ENCODE measurements at regions not wholly inside any gene's neighbourhood (a gene's known extent, or its start where the extent isn't known, plus 50 kb on each side); places are given as distances from the start of the nearest gene placed in this dataset.

- no peak overlapping the region for H2AK5ac ChIP-seq (ENCODE audit: low read length)
- H3K9me3 ChIP-seq (ENCODE audit: insufficient read depth, low read depth, low read length), result no peaks in the 10 kb centered on the region
- no peak overlapping the region for H3K23ac ChIP-seq (ENCODE audit: low read length)
- H3K27ac ChIP-seq (ENCODE audit: low read depth, low read length), result no peak overlapping the region
- no peak overlapping the region for H4K91ac ChIP-seq (ENCODE audit: low read depth, low read length)
- peaks cover 0 to 2% of the 10 kb centered on the region in 2 experiments for H3K36me3 ChIP-seq (ENCODE audit: control insufficient read depth in 1 of 2, insufficient read depth in 2 of 2, low read length in 2 of 2)
- H4K12ac ChIP-seq (ENCODE audit: low read depth, low read length), result no peak overlapping the region
- H3K4me1 ChIP-seq (ENCODE audit: control insufficient read depth in 1 of 2, insufficient read depth in 2 of 2, low read length in 2 of 2), result no peaks in the 10 kb centered on the region
- no peak overlapping the region for H2BK12ac ChIP-seq (ENCODE audit: low read length)
- no peaks in the 10 kb centered on the region for H3K79me1 ChIP-seq (ENCODE audit: low read length)
- no peak overlapping the region for H2AFZ ChIP-seq (ENCODE audit: insufficient read depth, low read length, poor library complexity)
- H4K8ac ChIP-seq (ENCODE audit: low read depth, low read length), result no peak overlapping the region
- no peak overlapping the region for H3K4ac ChIP-seq (ENCODE audit: low read depth, low read length)
- no peak overlapping the region for H3K4me2 ChIP-seq (ENCODE audit: low read length)
- H3K79me2 ChIP-seq (ENCODE audit: control insufficient read depth, insufficient read depth, low read length, poor library complexity), result no peaks in the 10 kb centered on the region
- no peaks in the 10 kb centered on the region for H3K27me3 ChIP-seq (ENCODE audit: insufficient read depth, low read length)
- no CpG with 5 or more reads among the region's 1 CpG for WGBS (ENCODE audit: extremely low coverage, insufficient coverage, insufficient read length)
- no peak for DNase-seq
- H2BK120ac ChIP-seq (ENCODE audit: insufficient read depth, low read length, poor library complexity), result no peak overlapping the region
- no peak overlapping the region for H3K18ac ChIP-seq (ENCODE audit: low read length)
- H2BK5ac ChIP-seq (ENCODE audit: low read depth, low read length, poor library complexity), result no peak overlapping the region
- no peak overlapping the region for H3K9ac ChIP-seq (ENCODE audit: low read length)
- no peak overlapping the region for H3K4me3 ChIP-seq (ENCODE audit: low read depth, low read length)
- no peak overlapping the region for H3K14ac ChIP-seq (ENCODE audit: low read length)
Measured at GRCh38 chr14:82854901-82855300, 1321.2 kb upstream of the SEL1L start.

DNA sequence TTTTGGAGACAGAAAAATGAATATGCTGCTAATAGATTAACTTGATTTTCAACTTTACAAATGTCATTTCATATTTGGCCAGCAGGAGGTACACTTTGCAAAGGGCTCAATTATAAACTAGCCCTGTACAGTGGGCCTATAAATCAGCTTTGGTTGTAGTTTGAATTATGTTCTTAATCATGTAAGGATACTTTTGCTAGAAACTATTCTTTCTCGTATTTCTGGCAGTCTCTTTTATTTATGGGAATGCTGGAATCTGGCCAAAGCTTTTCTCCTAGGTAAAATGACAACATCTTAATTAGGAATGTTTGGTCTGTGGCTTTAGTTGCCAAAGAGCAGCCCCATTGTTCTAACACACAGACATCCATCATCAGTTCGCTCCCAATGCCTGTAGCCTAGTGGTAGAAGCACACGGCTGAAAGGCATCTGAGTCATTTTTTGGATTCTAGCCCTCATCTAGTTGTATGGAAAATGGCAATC, 1322.3 kb upstream of the SEL1L start:
- no CpG with 5 or more reads among the region's 3 CpGs for WGBS (ENCODE audit: extremely low coverage, insufficient coverage, insufficient read length)
- H3K9me3 ChIP-seq (ENCODE audit: insufficient read depth, low read depth, low read length), result no peaks in the 10 kb centered on the region
- H4K91ac ChIP-seq (ENCODE audit: low read depth, low read length), result no peak overlapping the region
- H2AK5ac ChIP-seq (ENCODE audit: low read length), result no peak overlapping the region
- no peak overlapping the region for H3K14ac ChIP-seq (ENCODE audit: low read length)
- peak in 1 of 2 donors; percentile 7 for DNase-seq
- no peak overlapping the region for H3K9ac ChIP-seq (ENCODE audit: low read length)
- H3K4me2 ChIP-seq (ENCODE audit: low read length), result no peak overlapping the region
- H2AFZ ChIP-seq (ENCODE audit: insufficient read depth, low read length, poor library complexity), result no peak overlapping the region
- peaks cover 0 to 2% of the 10 kb centered on the region in 2 experiments for H3K36me3 ChIP-seq (ENCODE audit: control insufficient read depth in 1 of 2, insufficient read depth in 2 of 2, low read length in 2 of 2)
- H3K27ac ChIP-seq (ENCODE audit: low read depth, low read length), result no peak overlapping the region
- no peak overlapping the region for H3K4me3 ChIP-seq (ENCODE audit: low read depth, low read length)
- H4K12ac ChIP-seq (ENCODE audit: low read depth, low read length), result no peak overlapping the region
- H2BK12ac ChIP-seq (ENCODE audit: low read length), result no peak overlapping the region
- H3K79me2 ChIP-seq (ENCODE audit: control insufficient read depth, insufficient read depth, low read length, poor library complexity), result no peaks in the 10 kb centered on the region
- H2BK5ac ChIP-seq (ENCODE audit: low read depth, low read length, poor library complexity), result no peak overlapping the region
- no peaks in the 10 kb centered on the region for H3K27me3 ChIP-seq (ENCODE audit: insufficient read depth, low read length)
- no peak overlapping the region for H2BK120ac ChIP-seq (ENCODE audit: insufficient read depth, low read length, poor library complexity)
- no peak overlapping the region for H4K8ac ChIP-seq (ENCODE audit: low read depth, low read length)
- no peak overlapping the region for H3K18ac ChIP-seq (ENCODE audit: low read length)
- no peaks in the 10 kb centered on the region for H3K79me1 ChIP-seq (ENCODE audit: low read length)
- H3K4ac ChIP-seq (ENCODE audit: low read depth, low read length), result no peak overlapping the region
- no peak overlapping the region for H3K23ac ChIP-seq (ENCODE audit: low read length)
- no peaks in the 10 kb centered on the region for H3K4me1 ChIP-seq (ENCODE audit: control insufficient read depth in 1 of 2, insufficient read depth in 2 of 2, low read length in 2 of 2)

DNA sequence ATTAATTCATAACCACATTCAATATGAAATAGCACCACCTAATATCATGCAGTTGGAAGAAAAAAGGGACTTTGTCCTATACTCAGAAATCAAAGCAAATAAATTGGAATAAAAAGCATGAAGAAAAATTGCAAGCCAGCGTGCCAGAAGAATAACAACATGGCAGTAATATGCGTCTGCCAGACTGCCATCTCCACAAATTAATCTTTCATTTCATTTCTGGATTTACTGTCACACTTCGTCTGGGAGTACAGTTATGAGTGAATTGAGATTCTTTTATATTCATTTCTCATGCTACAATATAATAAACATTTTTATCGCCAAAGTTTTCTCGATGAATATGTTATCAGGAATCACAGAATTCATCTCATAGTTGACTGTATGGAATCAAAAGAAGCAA, 1327.7 kb upstream of the SEL1L start:
- Histone ChIP-seq H2AFZ (ENCODE audit: insufficient read depth, low read length, poor library complexity) (no peak overlapping the region), H2BK5ac (ENCODE audit: low read depth, low read length, poor library complexity) (no peak overlapping the region), H3K79me2 (ENCODE audit: control insufficient read depth, insufficient read depth, low read length, poor library complexity) (no peaks in the 10 kb centered on the region), H2AK5ac (ENCODE audit: low read length) (no peak overlapping the region), H2BK12ac (ENCODE audit: low read length) (no peak overlapping the region), H4K12ac (ENCODE audit: low read depth, low read length) (no peak overlapping the region), H4K91ac (ENCODE audit: low read depth, low read length) (no peak overlapping the region), H3K27me3 (ENCODE audit: insufficient read depth, low read length) (no peaks in the 10 kb centered on the region), H3K4ac (ENCODE audit: low read depth, low read length) (no peak overlapping the region), H3K4me3 (ENCODE audit: low read depth, low read length) (no peak overlapping the region), H3K23ac (ENCODE audit: low read length) (no peak overlapping the region), H3K4me2 (ENCODE audit: low read length) (no peak overlapping the region), H3K79me1 (ENCODE audit: low read length) (no peaks in the 10 kb centered on the region), H2BK120ac (ENCODE audit: insufficient read depth, low read length, poor library complexity) (no peak overlapping the region), H4K8ac (ENCODE audit: low read depth, low read length) (no peak overlapping the region), H3K9ac (ENCODE audit: low read length) (no peak overlapping the region), H3K18ac (ENCODE audit: low read length) (no peak overlapping the region), H3K36me3 (ENCODE audit: control insufficient read depth in 1 of 2, insufficient read depth in 2 of 2, low read length in 2 of 2) (no peaks in the 10 kb centered on the region), H3K4me1 (ENCODE audit: control insufficient read depth in 1 of 2, insufficient read depth in 2 of 2, low read length in 2 of 2) (no peaks in the 10 kb centered on the region), H3K9me3 (ENCODE audit: insufficient read depth, low read depth, low read length) (no peaks in the 10 kb centered on the region), H3K14ac (ENCODE audit: low read length) (no peak overlapping the region), H3K27ac (ENCODE audit: low read depth, low read length) (no peak overlapping the region)
- WGBS (ENCODE audit: extremely low coverage, insufficient coverage, insufficient read length), result no CpG with 5 or more reads among the region's 5 CpGs
- DNase-seq, result no peak

GRCh38 chr14:82872494-82872893, 1338.8 kb upstream of the SEL1L start:
- Histone ChIP-seq H3K4me1 (ENCODE audit: control insufficient read depth in 1 of 2, insufficient read depth in 2 of 2, low read length in 2 of 2) (no peaks in the 10 kb centered on the region), H4K12ac (ENCODE audit: low read depth, low read length) (no peak overlapping the region), H3K27ac (ENCODE audit: low read depth, low read length) (no peak overlapping the region), H2AK5ac (ENCODE audit: low read length) (no peak overlapping the region), H3K14ac (ENCODE audit: low read length) (no peak overlapping the region), H3K36me3 (ENCODE audit: control insufficient read depth in 1 of 2, insufficient read depth in 2 of 2, low read length in 2 of 2) (no peaks in the 10 kb centered on the region), H3K79me1 (ENCODE audit: low read length) (no peaks in the 10 kb centered on the region), H3K79me2 (ENCODE audit: control insufficient read depth, insufficient read depth, low read length, poor library complexity) (no peaks in the 10 kb centered on the region), H2BK12ac (ENCODE audit: low read length) (no peak overlapping the region), H4K91ac (ENCODE audit: low read depth, low read length) (no peak overlapping the region), H2BK5ac (ENCODE audit: low read depth, low read length, poor library complexity) (no peak overlapping the region), H3K4ac (ENCODE audit: low read depth, low read length) (no peak overlapping the region), H4K8ac (ENCODE audit: low read depth, low read length) (no peak overlapping the region), H3K4me3 (ENCODE audit: low read depth, low read length) (no peak overlapping the region), H3K4me2 (ENCODE audit: low read length) (no peak overlapping the region), H3K9me3 (ENCODE audit: insufficient read depth, low read depth, low read length) (no peaks in the 10 kb centered on the region), H3K18ac (ENCODE audit: low read length) (no peak overlapping the region), H3K23ac (ENCODE audit: low read length) (no peak overlapping the region), H2AFZ (ENCODE audit: insufficient read depth, low read length, poor library complexity) (no peak overlapping the region), H2BK120ac (ENCODE audit: insufficient read depth, low read length, poor library complexity) (no peak overlapping the region), H3K27me3 (ENCODE audit: insufficient read depth, low read length) (no peaks in the 10 kb centered on the region), H3K9ac (ENCODE audit: low read length) (no peak overlapping the region)
- WGBS (ENCODE audit: extremely low coverage, insufficient coverage, insufficient read length), result no CpG with 5 or more reads among the region's 8 CpGs
- DNase-seq, result no peak
